ENCODE measurements at regions not wholly inside any gene's neighbourhood (a gene's known extent, or its start where the extent isn't known, plus 50 kb on each side); places are given as distances from the start of the nearest gene placed in this dataset.

GRCh38 chr2:21420553-21421335 is 297.0 kb downstream of the TDRD15 start:
- Histone ChIP-seq H4K91ac (ENCODE audit: low read depth, low read length, poor library complexity) (no peak overlapping the region), H3K4me1 (ENCODE audit: control insufficient read depth in 2 of 2, insufficient read depth in 1 of 2, low read depth in 1 of 2, low read length in 2 of 2) (no peaks in the 10 kb centered on the region), H2BK12ac (ENCODE audit: low read length) (no peak overlapping the region), H3K27me3 (ENCODE audit: control insufficient read depth in 3 of 3, insufficient read depth in 3 of 3, low read depth in 1 of 3, low read length in 3 of 3) (no peaks in the 10 kb centered on the region), H3K4me2 (ENCODE audit: insufficient read depth, low read length, poor library complexity, severe bottlenecking) (no peak overlapping the region), H3K4ac (ENCODE audit: low read length) (no peak overlapping the region), H3K4me3 (ENCODE audit: low read length in 2 of 2) (no peak overlapping the region), H2AK5ac (ENCODE audit: low read depth, low read length) (no peak overlapping the region), H2AFZ (ENCODE audit: low read length) (no peak overlapping the region), H2BK15ac (ENCODE audit: low read length) (no peak overlapping the region), H3K23ac (ENCODE audit: low read depth, low read length, poor library complexity) (no peak overlapping the region), H3K9me3 (replicated peaks in 1 of 2; ENCODE audit: control insufficient read depth in 2 of 2, insufficient read depth in 1 of 2, low read depth in 1 of 2, low read length in 2 of 2) (peaks cover 0 to 2% of the 10 kb centered on the region in 2 donors), H3K36me3 (replicated peaks in 1 of 2; ENCODE audit: control insufficient read depth in 2 of 2, insufficient read depth in 2 of 2, low read length in 2 of 2) (no peaks in the 10 kb centered on the region), H2BK120ac (ENCODE audit: low read depth, low read length) (no peak overlapping the region), H3K9ac (ENCODE audit: low read depth, low read length, poor library complexity) (no peak overlapping the region), H4K8ac (ENCODE audit: low read depth, low read length) (no peak overlapping the region), H3K79me1 (ENCODE audit: low read depth, low read length) (no peaks in the 10 kb centered on the region), H3K18ac (ENCODE audit: low read length) (no peak overlapping the region), H3K14ac (ENCODE audit: low read length) (no peak overlapping the region), H2BK5ac (ENCODE audit: low read length) (no peak overlapping the region), H3K27ac (replicated peaks; ENCODE audit: low read length) (no peak overlapping the region)
- DNase-seq (ENCODE audit: low spot score) = no peak
- WGBS, 2 donors (ENCODE audit: extremely low coverage in 2 of 2, insufficient read length in 2 of 2, insufficient replicate concordance in 1 of 2) = no CpG with 5 or more reads among the region's 10 CpGs

GRCh38 chr2:21422050-21422449 is 298.3 kb downstream of the TDRD15 start:
- H3K23ac ChIP-seq (ENCODE audit: low read depth, low read length, poor library complexity) = no peak overlapping the region

GRCh38 chr2:21422724-21423522 is 299.2 kb downstream of the TDRD15 start:
- Histone ChIP-seq H3K27me3 (ENCODE audit: control insufficient read depth in 3 of 3, insufficient read depth in 3 of 3, low read depth in 1 of 3, low read length in 3 of 3) (no peaks in the 10 kb centered on the region), H3K14ac (ENCODE audit: low read length) (no peak overlapping the region), H3K27ac (replicated peaks; ENCODE audit: low read length) (no peak overlapping the region)

More at GRCh38 chr2:21422050-21422449, 298.3 kb downstream of the TDRD15 start:
- H3K4me1 ChIP-seq (ENCODE audit: control insufficient read depth in 2 of 2, insufficient read depth in 1 of 2, low read depth in 1 of 2, low read length in 2 of 2) = no peaks in the 10 kb centered on the region
- H2AK5ac ChIP-seq (ENCODE audit: low read depth, low read length) = no peak overlapping the region
- no peak overlapping the region for H2AFZ ChIP-seq (ENCODE audit: low read length)
- H3K79me1 ChIP-seq (ENCODE audit: low read depth, low read length) = no peaks in the 10 kb centered on the region
- no peak overlapping the region for H3K4ac ChIP-seq (ENCODE audit: low read length)
- no peak overlapping the region for H3K18ac ChIP-seq (ENCODE audit: low read length)
- no peak overlapping the region for H2BK120ac ChIP-seq (ENCODE audit: low read depth, low read length)
- no peak overlapping the region for H4K8ac ChIP-seq (ENCODE audit: low read depth, low read length)
- no CpG with 5 or more reads among the region's 2 CpGs for WGBS, 2 donors (ENCODE audit: extremely low coverage in 2 of 2, insufficient read length in 2 of 2, insufficient replicate concordance in 1 of 2)
- H3K4me2 ChIP-seq (ENCODE audit: insufficient read depth, low read length, poor library complexity, severe bottlenecking) = no peak overlapping the region
- H2BK12ac ChIP-seq (ENCODE audit: low read length) = no peak overlapping the region
- no peaks in the 10 kb centered on the region for H3K36me3 ChIP-seq (replicated peaks in 1 of 2; ENCODE audit: control insufficient read depth in 2 of 2, insufficient read depth in 2 of 2, low read length in 2 of 2)
- H3K14ac ChIP-seq (ENCODE audit: low read length) = no peak overlapping the region
- no peak overlapping the region for H3K4me3 ChIP-seq (ENCODE audit: low read length in 2 of 2)
- peak; percentile 36 for DNase-seq (ENCODE audit: low spot score)
- no peak overlapping the region for H4K91ac ChIP-seq (ENCODE audit: low read depth, low read length, poor library complexity)
- no peak overlapping the region for H2BK15ac ChIP-seq (ENCODE audit: low read length)
- no peak overlapping the region for H3K27ac ChIP-seq (replicated peaks; ENCODE audit: low read length)
- H3K9ac ChIP-seq (ENCODE audit: low read depth, low read length, poor library complexity) = no peak overlapping the region
- peaks cover 0 to 2% of the 10 kb centered on the region in 2 donors for H3K9me3 ChIP-seq (replicated peaks in 1 of 2; ENCODE audit: control insufficient read depth in 2 of 2, insufficient read depth in 1 of 2, low read depth in 1 of 2, low read length in 2 of 2)
- no peaks in the 10 kb centered on the region for H3K27me3 ChIP-seq (ENCODE audit: control insufficient read depth in 3 of 3, insufficient read depth in 3 of 3, low read depth in 1 of 3, low read length in 3 of 3)
- no peak overlapping the region for H2BK5ac ChIP-seq (ENCODE audit: low read length)

GRCh38 chr2:21423854-21424253 is 300.1 kb downstream of the TDRD15 start:
- no peak overlapping the region for H4K91ac ChIP-seq (ENCODE audit: low read depth, low read length, poor library complexity)

More at GRCh38 chr2:21422724-21423522, 299.2 kb downstream of the TDRD15 start:
- Histone ChIP-seq H3K9me3 (replicated peaks in 1 of 2; ENCODE audit: control insufficient read depth in 2 of 2, insufficient read depth in 1 of 2, low read depth in 1 of 2, low read length in 2 of 2) (peaks cover 0 to 2% of the 10 kb centered on the region in 2 donors), H2BK15ac (ENCODE audit: low read length) (no peak overlapping the region), H3K79me1 (ENCODE audit: low read depth, low read length) (no peaks in the 10 kb centered on the region), H3K4ac (ENCODE audit: low read length) (no peak overlapping the region), H3K36me3 (replicated peaks in 1 of 2; ENCODE audit: control insufficient read depth in 2 of 2, insufficient read depth in 2 of 2, low read length in 2 of 2) (no peaks in the 10 kb centered on the region), H4K91ac (ENCODE audit: low read depth, low read length, poor library complexity) (no peak overlapping the region), H3K4me2 (ENCODE audit: insufficient read depth, low read length, poor library complexity, severe bottlenecking) (no peak overlapping the region), H2BK12ac (ENCODE audit: low read length) (no peak overlapping the region), H2BK120ac (ENCODE audit: low read depth, low read length) (no peak overlapping the region), H2AK5ac (ENCODE audit: low read depth, low read length) (no peak overlapping the region), H2BK5ac (ENCODE audit: low read length) (no peak overlapping the region), H3K9ac (ENCODE audit: low read depth, low read length, poor library complexity) (no peak overlapping the region), H3K23ac (ENCODE audit: low read depth, low read length, poor library complexity) (no peak overlapping the region), H3K18ac (ENCODE audit: low read length) (no peak overlapping the region), H4K8ac (ENCODE audit: low read depth, low read length) (no peak overlapping the region), H3K4me1 (ENCODE audit: control insufficient read depth in 2 of 2, insufficient read depth in 1 of 2, low read depth in 1 of 2, low read length in 2 of 2) (no peaks in the 10 kb centered on the region), H2AFZ (ENCODE audit: low read length) (no peak overlapping the region), H3K4me3 (ENCODE audit: low read length in 2 of 2) (no peak overlapping the region)
- WGBS, 2 donors (ENCODE audit: extremely low coverage in 2 of 2, insufficient read length in 2 of 2, insufficient replicate concordance in 1 of 2) = no CpG with 5 or more reads among the region's 7 CpGs
- DNase-seq (ENCODE audit: low spot score) = no peak

More at GRCh38 chr2:21423854-21424253, 300.1 kb downstream of the TDRD15 start:
- H3K4ac ChIP-seq (ENCODE audit: low read length) = no peak overlapping the region
- H2BK120ac ChIP-seq (ENCODE audit: low read depth, low read length) = no peak overlapping the region
- no peaks in the 10 kb centered on the region for H3K27me3 ChIP-seq (ENCODE audit: control insufficient read depth in 3 of 3, insufficient read depth in 3 of 3, low read depth in 1 of 3, low read length in 3 of 3)
- WGBS, 2 donors (ENCODE audit: extremely low coverage in 2 of 2, insufficient read length in 2 of 2, insufficient replicate concordance in 1 of 2) = no CpG with 5 or more reads among the region's 5 CpGs
- DNase-seq (ENCODE audit: low spot score) = no peak
- no peak overlapping the region for H3K4me3 ChIP-seq (ENCODE audit: low read length in 2 of 2)
- H3K27ac ChIP-seq (replicated peaks; ENCODE audit: low read length) = no peak overlapping the region
- no peak overlapping the region for H2BK12ac ChIP-seq (ENCODE audit: low read length)
- no peak overlapping the region for H3K18ac ChIP-seq (ENCODE audit: low read length)
- H3K4me2 ChIP-seq (ENCODE audit: insufficient read depth, low read length, poor library complexity, severe bottlenecking) = no peak overlapping the region
- H2AFZ ChIP-seq (ENCODE audit: low read length) = no peak overlapping the region
- H3K79me1 ChIP-seq (ENCODE audit: low read depth, low read length) = no peaks in the 10 kb centered on the region
- no peak overlapping the region for H4K8ac ChIP-seq (ENCODE audit: low read depth, low read length)
- H2AK5ac ChIP-seq (ENCODE audit: low read depth, low read length) = no peak overlapping the region
- H2BK5ac ChIP-seq (ENCODE audit: low read length) = no peak overlapping the region
- H3K4me1 ChIP-seq (ENCODE audit: control insufficient read depth in 2 of 2, insufficient read depth in 1 of 2, low read depth in 1 of 2, low read length in 2 of 2) = no peaks in the 10 kb centered on the region
- H2BK15ac ChIP-seq (ENCODE audit: low read length) = no peak overlapping the region
- H3K23ac ChIP-seq (ENCODE audit: low read depth, low read length, poor library complexity) = no peak overlapping the region
- no peaks in the 10 kb centered on the region for H3K36me3 ChIP-seq (replicated peaks in 1 of 2; ENCODE audit: control insufficient read depth in 2 of 2, insufficient read depth in 2 of 2, low read length in 2 of 2)
- H3K9ac ChIP-seq (ENCODE audit: low read depth, low read length, poor library complexity) = no peak overlapping the region
- no peak overlapping the region for H3K14ac ChIP-seq (ENCODE audit: low read length)
- peaks cover 0 to 2% of the 10 kb centered on the region in 2 donors for H3K9me3 ChIP-seq (replicated peaks in 1 of 2; ENCODE audit: control insufficient read depth in 2 of 2, insufficient read depth in 1 of 2, low read depth in 1 of 2, low read length in 2 of 2)
